Skeletal muscle satellite cell (primary cell): ENCODE measurements at regions not wholly inside any gene's neighbourhood (a gene's known extent, or its start where the extent isn't known, plus 50 kb on each side); places are given as distances from the start of the nearest gene placed in this dataset.

Experiments
- H3K27me3 ChIP-seq: 2 replicates; pipeline ENCODE4 v1.7.0; 2013; ENCODE audit warnings: low read length; ENCODE audit not compliant: control insufficient read depth, insufficient read depth
- H3K36me3 ChIP-seq: 2 replicates; pipeline ENCODE4 v1.7.0; 2013; ENCODE audit warnings: mild to moderate bottlenecking, control low read depth, low read length; ENCODE audit not compliant: insufficient read depth
- H3K4me1 ChIP-seq: 2 replicates; pipeline ENCODE4 v1.7.0; 2013; ENCODE audit warnings: low read length; ENCODE audit not compliant: control insufficient read depth, insufficient read depth
- H3K4me2 ChIP-seq: 2 replicates; pipeline ENCODE4 v1.7.0; 2013; ENCODE audit warnings: mild to moderate bottlenecking, low read length
- H3K4me3 ChIP-seq: 2 replicates; pipeline ENCODE4 v1.7.0; 2013; ENCODE audit warnings: low read length
- H3K9ac ChIP-seq: 2 replicates; pipeline ENCODE4 v1.7.0; 2013; ENCODE audit warnings: mild to moderate bottlenecking, low read depth, low read length, moderate library complexity
- H3K9me3 ChIP-seq: replicated peaks from 2 replicates; pipeline ENCODE4 v1.7.0; 2013; ENCODE audit warnings: mild to moderate bottlenecking, control low read depth, low read length

DNA sequence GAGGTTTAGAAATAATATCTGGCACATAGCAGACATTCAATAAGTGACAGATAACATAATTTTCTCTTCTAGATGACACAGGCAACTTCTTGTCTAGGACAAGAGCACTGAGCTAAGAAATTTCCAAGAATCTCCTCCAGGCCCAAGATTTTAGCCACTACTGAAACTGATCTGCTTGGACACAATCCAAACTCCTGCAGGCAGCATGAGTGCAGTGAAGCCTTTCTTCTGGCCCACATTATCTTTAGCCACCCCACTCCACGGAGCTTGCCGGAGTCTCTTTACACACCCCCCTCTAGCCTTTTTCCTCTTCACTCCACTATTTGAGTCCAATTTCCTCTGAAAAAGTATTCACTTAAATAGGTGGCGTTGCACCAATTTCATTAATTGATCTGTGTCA, 142.9 kb upstream of the DUSP10 start:
- no peak overlapping the region for H3K9ac ChIP-seq

DNA sequence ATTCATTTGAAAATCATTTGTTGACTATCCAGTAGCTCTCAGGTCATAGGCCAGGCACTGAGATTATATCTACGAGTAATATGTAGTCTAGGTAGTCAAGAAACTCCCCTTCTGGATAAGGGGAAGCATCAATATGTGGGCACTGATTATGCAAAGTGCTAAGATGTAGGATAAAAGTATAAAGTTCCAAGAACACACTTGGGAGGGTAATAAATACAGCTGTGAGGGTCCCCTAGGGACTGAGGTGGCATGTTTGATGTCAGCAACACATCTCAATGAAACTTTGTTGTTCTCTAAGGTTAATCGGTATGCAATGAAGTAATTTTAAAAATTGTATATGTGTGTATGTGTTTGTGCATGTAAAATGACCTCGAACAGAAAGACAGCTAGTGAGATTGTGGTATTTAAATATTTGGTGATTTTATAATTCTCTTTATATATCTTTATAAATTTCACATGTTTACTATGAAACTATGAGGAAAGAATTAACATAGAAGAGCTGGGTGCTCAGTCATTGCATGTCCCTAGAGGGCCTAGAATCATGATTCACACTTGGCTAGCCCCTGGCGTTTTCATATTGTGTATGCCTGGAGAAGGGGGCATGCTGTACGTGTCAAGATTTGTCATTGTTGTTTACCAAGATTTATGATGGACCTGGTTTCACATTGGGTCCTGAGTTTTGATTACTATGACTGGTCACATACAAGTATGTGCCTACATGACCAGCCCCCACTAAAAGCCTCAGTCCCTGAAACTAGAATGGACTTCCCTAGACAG, 140.1 kb upstream of the DUSP10 start:
- Histone ChIP-seq H3K36me3 (no peaks in the 10 kb centered on the region), H3K9me3 (no peaks in the 10 kb centered on the region), H3K4me2 (no peak overlapping the region), H3K9ac (no peak overlapping the region), H3K4me3 (no peak overlapping the region), H3K4me1 (peaks cover 48% of the 10 kb centered on the region), H3K27me3 (no peaks in the 10 kb centered on the region)

More for the DNA sequence above, 142.9 kb upstream of the DUSP10 start:
- Histone ChIP-seq H3K36me3 (no peaks in the 10 kb centered on the region), H3K27me3 (no peaks in the 10 kb centered on the region), H3K4me2 (no peak overlapping the region), H3K9me3 (no peaks in the 10 kb centered on the region), H3K4me1 (peaks cover 39% of the 10 kb centered on the region), H3K4me3 (no peak overlapping the region)

DNA sequence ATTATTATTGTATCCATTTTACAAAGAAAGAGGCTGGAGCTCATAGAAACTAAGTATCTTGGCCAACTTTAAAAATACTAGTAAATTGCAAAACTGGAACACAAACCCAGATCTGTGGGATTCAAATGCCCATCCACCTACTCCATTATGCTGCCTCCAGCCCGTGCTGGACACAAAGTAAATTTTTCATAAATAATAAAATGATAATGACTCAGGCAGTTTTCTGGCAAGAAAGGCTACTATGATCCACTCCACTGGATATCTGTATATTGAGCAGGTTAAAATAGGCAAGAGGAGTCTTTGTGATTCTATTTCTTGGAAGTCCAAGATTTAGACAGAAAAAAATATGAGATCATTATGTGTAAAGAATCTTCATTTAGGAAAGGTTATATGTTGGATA, 138.3 kb upstream of the DUSP10 start:
- Histone ChIP-seq H3K36me3 (no peaks in the 10 kb centered on the region), H3K27me3 (no peaks in the 10 kb centered on the region), H3K9me3 (no peaks in the 10 kb centered on the region), H3K4me1 (peaks cover 36% of the 10 kb centered on the region), H3K4me2 (no peak overlapping the region), H3K9ac (no peak overlapping the region), H3K4me3 (no peak overlapping the region)

DNA sequence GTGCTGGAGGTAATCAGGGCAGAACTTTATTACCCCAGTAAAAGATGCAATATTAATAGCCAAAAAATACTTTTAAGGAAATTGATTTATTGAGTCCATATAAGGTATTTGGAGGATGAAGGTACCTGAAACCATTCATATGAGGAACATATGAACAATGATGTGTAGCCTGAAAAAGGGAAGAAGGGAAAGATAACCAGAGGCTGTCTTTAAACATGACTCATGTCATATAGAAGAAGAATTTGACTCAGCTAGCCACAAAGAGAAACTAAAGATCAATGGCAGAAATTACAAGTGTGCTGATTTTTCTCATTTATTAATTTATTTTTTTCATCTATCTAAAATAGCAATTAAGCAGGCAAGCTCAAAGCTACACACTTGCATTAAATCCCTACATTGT, 136.2 kb upstream of the DUSP10 start:
- Histone ChIP-seq H3K9me3 (no peaks in the 10 kb centered on the region), H3K4me2 (no peak overlapping the region), H3K9ac (no peak overlapping the region), H3K36me3 (no peaks in the 10 kb centered on the region), H3K4me3 (no peak overlapping the region), H3K4me1 (peaks cover 48% of the 10 kb centered on the region), H3K27me3 (no peaks in the 10 kb centered on the region)

DNA sequence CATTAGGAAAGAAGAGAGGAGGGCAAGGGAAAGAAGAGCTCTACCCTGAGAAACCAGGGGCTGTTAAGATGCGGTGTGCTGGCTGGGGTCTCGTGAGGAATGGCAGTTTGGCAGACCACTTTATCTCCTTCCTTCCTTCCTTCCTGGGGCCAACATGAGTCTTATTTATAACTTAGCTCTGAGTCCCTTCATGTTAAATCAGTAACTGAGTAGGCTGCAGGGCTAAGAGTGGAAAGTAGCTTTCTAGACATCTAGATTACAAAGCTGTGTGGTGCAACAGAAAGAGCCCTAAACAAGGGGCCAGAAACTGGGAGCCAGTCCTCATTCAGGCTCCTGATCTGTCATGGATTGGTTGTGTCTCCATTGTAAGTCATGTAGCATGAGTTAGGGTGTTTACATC, 135.4 kb upstream of the DUSP10 start:
- Histone ChIP-seq H3K4me3 (no peak overlapping the region), H3K27me3 (no peaks in the 10 kb centered on the region), H3K4me2 (no peak overlapping the region), H3K9ac (no peak overlapping the region), H3K36me3 (no peaks in the 10 kb centered on the region), H3K9me3 (no peaks in the 10 kb centered on the region), H3K4me1 (peaks cover 48% of the 10 kb centered on the region)

DNA sequence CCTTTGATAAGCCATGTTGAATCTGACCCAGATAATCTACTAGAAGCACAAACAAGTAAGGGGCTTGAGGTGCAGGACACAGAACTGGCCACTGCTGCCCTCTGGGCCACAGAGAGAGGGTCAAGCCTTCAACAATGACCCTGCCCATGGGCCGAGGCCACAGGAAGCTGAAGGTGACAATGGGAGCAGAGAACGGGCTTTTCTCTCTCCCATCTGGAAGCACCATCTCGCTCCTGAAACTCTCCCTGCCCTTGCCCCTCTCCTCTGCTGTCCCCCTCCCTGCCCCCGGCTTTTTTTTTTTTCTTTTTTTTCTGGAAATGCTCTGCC, 133.1 kb upstream of the DUSP10 start:
- Histone ChIP-seq H3K9me3 (no peaks in the 10 kb centered on the region), H3K4me2 (no peak overlapping the region), H3K9ac (no peak overlapping the region), H3K4me3 (no peak overlapping the region), H3K4me1 (peaks cover 38% of the 10 kb centered on the region), H3K27me3 (no peaks in the 10 kb centered on the region), H3K36me3 (no peaks in the 10 kb centered on the region)

DNA sequence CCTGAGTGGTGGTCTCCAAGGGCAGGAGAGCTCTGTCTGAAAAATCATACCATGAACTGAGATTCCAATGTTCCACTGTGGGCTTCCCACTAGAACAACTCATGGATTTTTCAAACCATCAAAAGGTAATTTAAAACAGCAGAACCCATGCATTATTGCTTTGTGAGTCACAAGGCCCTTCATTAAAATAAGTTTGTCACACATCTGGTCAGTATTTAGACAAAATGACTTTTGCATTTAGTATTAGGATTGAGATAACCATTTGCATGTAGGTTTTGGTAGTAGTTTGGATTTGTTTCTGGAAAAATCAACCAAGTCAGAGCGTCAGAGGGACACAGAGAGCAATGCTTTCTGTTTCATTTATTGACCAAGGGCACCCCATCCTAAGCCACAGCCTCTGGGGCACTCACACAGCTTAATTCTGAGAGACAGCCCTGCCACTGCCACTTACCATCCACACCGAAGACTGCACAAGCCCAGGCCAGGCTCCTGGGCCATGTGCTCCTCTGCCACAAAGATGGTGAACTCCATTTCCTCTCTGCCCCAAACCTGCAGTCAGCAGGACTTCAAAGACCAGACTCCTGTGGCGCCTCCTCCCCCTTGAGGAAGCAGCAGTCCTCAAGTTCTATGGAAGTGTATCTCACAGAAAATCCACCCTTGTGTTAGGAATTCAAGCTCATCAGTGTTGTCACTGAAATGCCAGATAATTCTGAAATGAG, 132.6 kb upstream of the DUSP10 start:
- H3K4me1 ChIP-seq: peaks cover 38% of the 10 kb centered on the region

DNA sequence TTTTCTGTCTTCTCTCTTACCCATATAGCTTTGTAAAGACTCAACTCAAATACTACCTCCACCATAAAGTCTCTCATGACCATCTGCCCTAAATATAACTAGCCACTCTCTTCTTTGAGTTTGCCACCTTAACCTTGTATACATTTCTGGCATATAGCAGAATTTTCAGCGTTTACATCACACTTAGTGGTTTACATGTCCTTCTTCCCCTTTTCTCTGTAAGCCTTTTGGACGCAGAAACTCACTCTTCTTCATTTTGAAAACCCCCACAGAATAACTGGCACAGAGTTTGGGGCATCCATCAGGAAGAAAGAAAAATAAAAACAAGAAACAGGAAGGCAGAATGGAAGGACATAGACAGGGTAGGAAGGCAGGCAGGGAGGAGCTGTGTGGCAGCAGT, 131.8 kb upstream of the DUSP10 start:
- H3K36me3 ChIP-seq: no peaks in the 10 kb centered on the region
- no peak overlapping the region for H3K4me3 ChIP-seq
- H3K9me3 ChIP-seq: no peaks in the 10 kb centered on the region
- no peak overlapping the region for H3K9ac ChIP-seq
- H3K4me1 ChIP-seq: peaks cover 36% of the 10 kb centered on the region
- no peaks in the 10 kb centered on the region for H3K27me3 ChIP-seq
- H3K4me2 ChIP-seq: no peak overlapping the region

More for the DNA sequence above, 132.6 kb upstream of the DUSP10 start:
- no peaks in the 10 kb centered on the region for H3K9me3 ChIP-seq
- H3K4me2 ChIP-seq: no peak overlapping the region
- no peak overlapping the region for H3K9ac ChIP-seq
- no peak overlapping the region for H3K4me3 ChIP-seq
- no peaks in the 10 kb centered on the region for H3K27me3 ChIP-seq
- no peaks in the 10 kb centered on the region for H3K36me3 ChIP-seq

DNA sequence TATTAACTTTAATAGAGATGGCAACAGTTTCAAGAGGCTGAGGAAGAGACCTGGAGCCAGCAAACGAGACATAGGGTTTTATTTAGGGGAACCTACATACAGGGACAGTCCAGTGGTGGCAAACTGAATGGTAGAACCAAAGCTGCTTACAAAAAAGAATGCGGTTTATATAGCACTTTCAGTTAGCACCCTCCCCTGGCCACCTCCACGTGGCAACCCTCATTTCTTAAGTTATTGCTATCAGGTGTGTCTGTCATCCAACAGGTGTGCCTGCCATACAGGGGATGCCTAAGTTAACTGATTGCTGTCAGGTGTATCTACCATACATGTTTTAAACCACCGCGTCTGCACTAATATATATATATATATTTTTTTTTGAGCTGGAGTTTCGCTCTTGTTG, 129.2 kb upstream of the DUSP10 start:
- Histone ChIP-seq H3K4me3 (no peak overlapping the region), H3K4me2 (no peak overlapping the region), H3K9me3 (no peaks in the 10 kb centered on the region), H3K9ac (no peak overlapping the region), H3K4me1 (peaks cover 36% of the 10 kb centered on the region), H3K36me3 (no peaks in the 10 kb centered on the region), H3K27me3 (no peaks in the 10 kb centered on the region)

DNA sequence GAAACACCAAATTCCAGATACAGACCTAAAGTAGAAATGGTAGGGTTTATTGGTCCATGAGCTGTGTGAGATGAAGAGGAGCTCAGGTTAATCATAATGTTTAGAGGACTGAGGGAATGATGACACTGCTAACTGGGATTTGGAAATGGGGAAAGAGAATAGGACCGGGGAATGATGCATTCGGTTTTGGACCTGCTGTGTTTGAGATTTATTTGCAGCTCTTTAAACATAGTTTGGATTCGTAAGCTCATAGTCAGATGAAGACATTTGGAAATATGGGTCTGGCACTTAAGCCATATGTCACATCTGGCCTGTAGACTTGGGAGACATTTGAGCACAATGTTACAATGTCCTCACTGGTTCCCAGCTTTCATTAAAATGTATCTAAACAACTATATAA, 127.9 kb upstream of the DUSP10 start:
- Histone ChIP-seq H3K9ac (peak overlapping the region; percentile 69), H3K27me3 (no peaks in the 10 kb centered on the region), H3K9me3 (no peaks in the 10 kb centered on the region), H3K4me2 (no peak overlapping the region), H3K36me3 (no peaks in the 10 kb centered on the region), H3K4me3 (no peak overlapping the region), H3K4me1 (peaks cover 47% of the 10 kb centered on the region)

DNA sequence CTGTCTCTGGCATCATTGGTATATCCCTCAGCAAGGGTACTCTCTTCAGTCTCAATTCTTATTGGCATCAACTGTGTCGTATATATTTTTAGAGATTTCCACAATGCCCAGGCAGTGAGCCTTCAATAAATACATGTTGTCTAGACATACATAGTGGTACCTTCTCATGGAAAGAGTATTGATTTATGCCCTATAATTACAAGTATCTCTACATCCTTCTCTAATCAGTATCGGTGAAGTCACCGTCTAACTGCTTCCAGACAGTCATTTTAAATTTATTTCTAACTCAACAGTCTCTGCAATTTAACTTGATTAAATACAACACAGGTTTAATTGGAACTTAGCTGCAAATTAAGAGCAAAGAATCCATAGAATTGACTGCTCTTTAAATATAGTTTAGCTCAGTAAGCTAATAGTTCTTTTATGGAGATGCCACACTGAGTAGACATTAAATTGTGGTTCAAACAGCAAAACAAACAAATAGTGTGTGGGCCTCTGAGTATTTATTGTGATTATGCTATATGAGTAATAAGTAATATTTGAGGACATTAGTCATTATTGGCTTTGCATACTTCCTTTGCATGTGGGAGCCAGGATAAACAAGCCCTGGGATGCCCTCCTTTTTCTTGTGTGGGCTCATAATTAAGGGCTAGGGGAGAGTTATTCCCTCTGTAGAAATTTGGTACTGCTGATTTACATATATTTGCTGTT, 126.9 kb upstream of the DUSP10 start:
- peaks cover 38% of the 10 kb centered on the region for H3K4me1 ChIP-seq

More for the DNA sequence above, 126.9 kb upstream of the DUSP10 start:
- Histone ChIP-seq H3K4me3 (peak overlapping the region; percentile 9), H3K9ac (peak overlapping the region; percentile 69), H3K36me3 (no peaks in the 10 kb centered on the region), H3K27me3 (no peaks in the 10 kb centered on the region), H3K4me2 (peak overlapping the region; percentile 61), H3K9me3 (no peaks in the 10 kb centered on the region)
